Lower leg skin (tissue), 3 donors: ENCODE measurements at regions not wholly inside any gene's neighbourhood (a gene's known extent, or its start where the extent isn't known, plus 50 kb on each side); places are given as distances from the start of the nearest gene placed in this dataset.

ENCODE experiments used
- CTCF ChIP-seq, 3 donors: fragments of 450-650 bp; IDR thresholded peaks; one replicate each; pipeline ENCODE4 v1.5.1; 2016; ENCODE audit warnings: antibody characterized with exemption in 3 of 3, mild to moderate bottlenecking in 3 of 3, moderate library complexity in 2 of 3
- POLR2A ChIP-seq, 2 donors: fragments of 450-650 bp; IDR thresholded peaks; one replicate each; pipeline ENCODE4 v1.6.1; 2016 to 2017; ENCODE audit warnings: antibody characterized with exemption in 2 of 2, mild to moderate bottlenecking in 1 of 2, moderate library complexity in 1 of 2

GRCh38 chr11:81070948-81071347, 1630.1 kb upstream of the TENM4 start:
- TF ChIP-seq CTCF (IDR thresholded peaks at IDR 0.05) (no peak), POLR2A (IDR thresholded peaks at IDR 0.05) (no peak)
